Stimulated activated CD4-positive, alpha-beta T cell treated with anti-CD3 and anti-CD28 coated beads, Interleukin-15, amount 100 ng/mL, for 24 hours (primary cell): ENCODE measurements at regions not wholly inside any gene's neighbourhood (a gene's known extent, or its start where the extent isn't known, plus 50 kb on each side); places are given as distances from the start of the nearest gene placed in this dataset.
"Not testable (repeated sequence)": the region's sequence is repeated elsewhere in the genome, so short reads cannot be mapped to it uniquely, and the experiment has no call there.

Experiments used
- DNase-seq: peaks from one replicate; pipeline ENCODE4 v3.0.0-alpha.2; 2020

- no peak for DNase-seq
Observed at GRCh38 chr7:10355816-10356215, 617.9 kb upstream of the PHF14 start.

- DNase-seq: no peak
Observed at GRCh38 chr7:10360050-10360449, 613.6 kb upstream of the PHF14 start.

DNA sequence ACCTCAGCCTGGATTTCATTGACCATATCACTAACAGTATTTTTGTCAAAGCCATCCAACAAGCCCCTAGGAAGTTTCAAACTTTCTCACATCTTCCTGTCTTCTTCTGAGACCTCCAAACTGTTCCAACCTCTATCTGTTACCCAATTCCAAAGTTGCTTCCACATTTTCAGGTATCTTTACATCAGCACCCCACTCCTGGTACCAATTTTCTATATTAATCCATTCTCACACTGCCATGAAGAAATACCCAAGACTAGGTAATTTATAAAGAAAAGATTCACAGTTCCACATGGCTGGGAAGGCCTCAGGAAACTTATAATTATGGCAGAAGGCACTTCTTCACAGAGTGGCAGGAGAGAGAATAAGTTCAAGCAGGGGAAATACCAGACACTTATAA, 571.9 kb upstream of the PHF14 start:
- DNase-seq: no peak

GRCh38 chr7:10412422-10413019, 561.2 kb upstream of the PHF14 start:
- DNase-seq: peak; percentile 17

GRCh38 chr7:10418985-10419384, 554.7 kb upstream of the PHF14 start:
- no peak for DNase-seq

DNA sequence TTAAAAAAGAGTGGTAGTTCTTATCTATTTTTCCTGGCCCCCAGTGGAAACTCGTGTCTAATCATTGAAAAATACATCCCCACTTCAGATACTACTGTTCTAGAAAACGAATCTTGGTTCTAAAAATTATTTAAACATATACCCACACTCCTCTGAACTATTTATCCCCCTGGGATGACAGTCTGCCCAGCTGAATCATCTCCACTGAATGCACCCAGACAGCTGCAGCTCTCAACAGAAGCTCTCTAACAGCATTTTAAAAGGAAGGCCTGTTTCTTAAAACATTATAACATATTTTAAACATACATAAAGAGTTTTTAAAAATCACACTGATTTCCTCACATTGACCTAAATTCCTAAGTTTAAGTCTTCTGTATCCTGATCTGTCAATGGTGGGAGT, 544.6 kb upstream of the PHF14 start:
- DNase-seq: no peak

GRCh38 chr7:10429511-10429910, 544.2 kb upstream of the PHF14 start:
- no peak for DNase-seq

GRCh38 chr7:10436302-10436701, 537.4 kb upstream of the PHF14 start:
- DNase-seq: no peak

DNA sequence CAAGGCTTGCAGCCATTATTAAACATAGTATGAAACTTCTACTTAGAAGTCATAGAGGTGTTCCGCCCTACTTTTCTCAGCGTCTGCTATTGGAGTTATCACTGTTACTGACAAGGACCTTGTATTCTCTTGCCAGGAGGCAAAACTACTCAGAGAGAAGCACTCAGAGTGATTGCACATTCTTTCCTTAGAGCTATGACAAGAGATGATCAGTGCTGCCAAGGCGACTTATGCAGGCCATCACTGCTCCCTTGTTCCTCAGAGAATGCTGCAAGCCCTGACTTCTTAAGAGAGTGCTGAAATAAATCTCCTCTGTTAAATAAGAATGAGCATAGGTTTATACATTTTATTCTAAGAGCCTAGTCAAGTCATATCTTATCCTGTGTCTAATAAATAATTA, 534.6 kb upstream of the PHF14 start:
- DNase-seq: no peak

DNA sequence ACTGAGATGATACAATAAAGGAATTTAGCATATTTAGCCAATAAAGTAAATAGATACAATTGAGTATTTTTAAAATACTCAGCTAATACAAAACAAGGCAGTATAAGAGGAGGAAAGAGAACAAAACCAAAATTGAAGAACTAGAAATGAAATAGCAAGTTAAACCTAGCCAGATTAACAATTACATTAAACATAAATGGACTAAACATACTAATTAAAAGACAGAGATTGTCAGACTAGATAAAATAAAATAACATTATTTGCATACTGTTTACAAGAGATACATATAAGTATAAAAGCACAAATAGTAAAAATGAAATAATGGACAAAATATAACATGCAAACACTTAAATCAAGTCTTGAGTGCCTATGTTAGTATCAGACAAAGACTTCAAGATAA, 517.7 kb upstream of the PHF14 start:
- no peak for DNase-seq

- DNase-seq: no peak
Observed at GRCh38 chr7:10460474-10460873, 513.2 kb upstream of the PHF14 start.

DNA sequence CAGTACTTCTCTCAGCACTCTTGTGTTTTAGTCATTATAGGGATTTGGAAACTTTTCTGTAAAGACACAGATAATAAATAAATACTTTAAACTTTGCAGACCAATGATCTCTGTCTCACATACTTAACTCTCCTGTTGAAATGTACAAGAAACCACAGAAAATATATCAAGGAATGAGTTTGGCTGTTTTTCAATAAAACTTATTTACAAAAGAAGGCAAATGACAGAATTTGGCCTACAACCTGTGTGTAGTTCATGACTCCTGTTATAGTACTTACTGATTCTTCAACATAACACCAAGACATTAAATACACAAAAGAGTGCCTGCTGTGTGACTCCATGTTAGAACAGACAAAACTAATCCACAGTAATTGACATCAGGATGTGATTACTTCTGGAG, 510.0 kb upstream of the PHF14 start:
- DNase-seq: no peak

DNA sequence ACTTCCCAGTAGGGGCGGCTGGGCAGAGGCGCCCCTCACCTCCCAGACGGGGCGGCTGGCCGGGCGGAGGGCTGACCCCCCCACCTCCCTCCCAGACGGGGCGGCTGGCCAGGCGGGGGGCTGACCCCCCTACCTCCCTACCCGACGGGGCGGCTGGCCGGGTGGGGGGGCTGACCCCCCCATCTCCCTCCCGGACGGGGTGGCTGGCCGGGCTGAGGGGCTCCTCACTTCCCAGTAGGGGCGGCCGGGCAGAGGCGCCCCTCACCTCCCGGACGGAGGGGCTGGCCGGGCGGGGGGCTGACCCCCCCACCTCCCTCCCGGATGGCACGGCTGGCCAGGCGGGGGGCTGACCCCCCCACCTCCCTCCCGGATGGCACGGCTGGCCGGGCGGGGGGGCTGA, 508.1 kb upstream of the PHF14 start:
- not testable (repeated sequence) for DNase-seq

DNA sequence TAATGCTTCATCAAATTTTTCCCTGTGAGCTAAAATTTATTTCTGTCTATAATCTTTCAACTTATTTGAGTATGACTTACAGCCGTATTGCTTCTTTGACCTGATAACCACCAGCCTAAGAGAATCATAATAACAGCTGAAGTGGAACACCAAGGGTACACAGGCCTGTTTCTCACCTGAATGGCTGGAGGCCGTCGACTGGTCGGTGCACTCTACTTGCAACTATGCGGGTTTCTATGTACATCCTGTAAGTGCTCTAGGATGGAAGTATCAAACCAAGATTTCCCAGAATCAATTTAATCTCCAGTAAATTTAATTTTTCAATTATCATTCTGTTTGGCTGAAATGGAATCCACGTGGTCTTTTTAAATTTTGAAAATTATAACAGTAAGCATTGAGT, 504.8 kb upstream of the PHF14 start:
- DNase-seq: no peak

GRCh38 chr7:10469476-10469875, 504.2 kb upstream of the PHF14 start:
- no peak for DNase-seq

GRCh38 chr7:10471280-10472058, 502.2 kb upstream of the PHF14 start:
- no peak for DNase-seq

DNA sequence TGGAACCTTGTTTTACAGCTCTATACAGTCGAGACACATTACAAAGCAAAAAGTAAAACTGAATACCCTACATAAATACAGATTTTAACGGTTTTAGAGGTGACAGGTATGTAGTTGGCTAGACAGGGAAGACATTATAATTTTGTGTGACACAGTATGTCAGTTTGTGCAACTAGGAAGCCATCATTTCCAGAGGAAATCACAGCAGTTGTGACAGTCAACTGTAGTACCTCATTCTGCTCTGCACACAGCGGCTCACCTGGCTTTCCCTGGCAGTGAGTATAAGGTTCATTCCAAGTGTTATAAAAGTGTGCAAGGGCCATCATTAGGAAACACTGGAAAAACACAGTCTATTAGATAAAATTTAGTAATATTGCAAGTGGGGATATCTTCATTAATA, 501.6 kb upstream of the PHF14 start:
- no peak for DNase-seq

GRCh38 chr7:10473569-10473968, 500.1 kb upstream of the PHF14 start:
- no peak for DNase-seq

- no peak for DNase-seq
Observed at GRCh38 chr7:10474048-10474447, 499.6 kb upstream of the PHF14 start.

DNA sequence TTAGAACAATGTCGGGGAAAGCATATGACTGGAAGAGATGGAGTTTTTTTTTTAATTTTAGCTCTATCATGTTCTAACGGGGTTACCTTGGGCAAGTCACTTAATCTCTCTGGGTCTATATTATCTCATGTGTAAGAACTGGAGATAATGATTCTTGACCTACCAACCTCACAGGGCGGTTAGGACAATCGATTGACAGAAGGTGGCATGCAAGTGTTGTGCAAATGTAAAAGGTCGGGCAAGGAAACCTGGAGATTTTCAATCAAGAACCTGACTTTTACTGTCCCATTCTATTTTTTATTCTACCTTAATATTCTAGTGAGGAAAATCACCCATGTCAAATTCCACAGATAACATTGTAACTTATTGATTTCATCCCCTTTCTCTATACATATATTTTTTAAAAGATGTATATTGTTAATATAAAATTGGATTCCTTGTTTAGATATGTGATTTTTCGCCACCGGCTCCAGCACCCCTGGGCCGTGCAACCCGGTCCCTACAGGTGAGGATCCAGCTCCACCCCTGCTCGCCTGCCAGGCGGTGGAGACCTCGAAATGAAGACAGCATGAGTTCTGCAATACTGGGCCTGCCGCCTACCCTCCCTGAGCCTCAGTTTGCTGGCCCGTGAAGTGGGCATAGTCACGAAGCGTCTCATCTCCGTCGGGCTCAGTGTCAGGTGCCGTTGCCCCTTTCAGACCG, 497.6 kb upstream of the PHF14 start:
- no peak for DNase-seq

DNA sequence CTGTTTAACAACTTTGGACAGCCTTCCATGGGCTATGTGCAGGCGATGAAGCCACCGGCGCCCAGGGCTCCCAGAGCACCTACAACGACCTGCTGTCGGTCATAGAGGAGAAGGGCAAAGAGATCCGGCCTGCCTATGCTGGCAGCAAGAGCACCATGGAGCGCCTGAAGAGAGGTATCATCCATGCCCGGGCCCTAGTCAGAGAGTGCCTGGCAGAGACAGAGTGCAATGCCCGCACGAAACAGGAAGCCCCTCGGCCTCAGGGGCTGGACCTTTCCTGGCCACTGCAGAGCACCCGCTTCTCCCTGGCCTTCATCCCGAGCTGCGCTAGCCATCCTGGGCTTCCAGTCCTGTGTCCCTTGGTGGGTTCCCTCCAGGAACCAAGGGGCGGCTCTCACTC, 497.0 kb upstream of the PHF14 start:
- no peak for DNase-seq

DNA sequence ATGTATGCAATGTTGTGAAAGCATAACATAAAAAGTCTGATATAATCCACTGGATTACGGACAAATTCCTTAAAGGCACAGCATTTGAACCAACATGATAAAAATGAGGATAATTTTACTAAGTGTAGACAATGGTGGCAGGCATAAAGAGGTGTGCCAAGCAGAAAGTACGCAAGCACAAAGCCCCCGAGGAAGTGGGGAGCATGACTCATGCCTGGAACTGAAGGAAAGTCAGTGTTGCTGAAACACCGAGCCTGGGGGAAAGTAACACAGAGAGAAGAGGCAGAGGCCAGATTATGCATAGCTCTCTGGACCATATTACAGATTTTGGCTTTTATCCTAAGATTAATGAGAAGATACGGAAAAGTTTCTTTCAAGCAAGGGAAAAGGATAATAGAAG, 490.0 kb upstream of the PHF14 start:
- DNase-seq: no peak

- no peak for DNase-seq
Observed at GRCh38 chr7:10484767-10485166, 488.9 kb upstream of the PHF14 start.

DNA sequence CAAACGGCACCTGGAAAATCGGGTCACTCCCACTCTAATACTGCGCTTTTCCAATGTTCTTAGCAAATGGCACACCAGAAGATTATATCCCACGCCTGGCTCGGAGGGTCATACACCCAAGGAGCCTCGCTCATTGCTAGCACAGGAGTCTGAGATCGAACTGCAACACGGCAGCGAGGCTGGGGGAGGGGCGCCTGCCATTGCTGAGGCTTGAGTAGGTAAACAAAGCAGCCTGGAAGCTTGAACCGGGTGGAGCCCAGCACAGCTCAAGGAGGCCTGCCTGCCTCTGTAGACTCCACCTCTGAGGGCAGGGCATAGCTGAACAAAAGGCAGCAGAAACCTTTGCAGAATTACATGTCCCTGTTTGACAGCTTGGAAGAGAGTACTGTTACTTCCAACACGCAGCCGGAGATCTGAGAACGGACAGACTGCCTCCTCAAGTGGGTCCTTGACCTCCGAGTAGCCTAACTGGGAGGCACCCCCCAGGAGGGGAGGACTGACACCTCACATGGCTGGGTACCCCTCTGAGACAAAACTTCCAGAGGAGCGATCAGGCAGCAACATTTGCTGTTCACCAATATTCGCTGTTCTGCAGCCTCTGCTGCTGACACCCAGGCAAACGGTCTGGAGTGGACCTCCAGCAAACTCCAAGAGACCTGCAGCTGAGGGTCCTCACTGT, 472.3 kb upstream of the PHF14 start:
- DNase-seq: not testable (repeated sequence)
